Testis (tissue), 2 donors: ENCODE measurements at regions not wholly inside any gene's neighbourhood (a gene's known extent, or its start where the extent isn't known, plus 50 kb on each side); places are given as distances from the start of the nearest gene placed in this dataset.

Experiments used
- DNase-seq: peaks from one replicate; pipeline ENCODE4 v3.0.0-alpha.2; 2019
- H3K27ac ChIP-seq, 2 donors: fragments of 200-600 bp; sonication (generic); one replicate each; pipeline ENCODE4 v1.5.1; 2019
- H3K27me3 ChIP-seq: fragments of 200-600 bp; sonication (generic); one replicate; pipeline ENCODE4 v1.5.1; 2019
- H3K36me3 ChIP-seq: fragments of 200-600 bp; sonication (generic); one replicate; pipeline ENCODE4 v1.5.1; 2017; ENCODE audit warnings: low read depth; ENCODE audit errors: missing control alignments
- H3K4me1 ChIP-seq: fragments of 200-600 bp; sonication (generic); one replicate; pipeline ENCODE4 v1.5.1; 2019
- H3K4me3 ChIP-seq, 2 donors: fragments of 200-600 bp; sonication (generic); one replicate each; pipeline ENCODE4 v1.5.1; 2017 to 2019
- H3K9me3 ChIP-seq: fragments of 200-600 bp; sonication (generic); one replicate; pipeline ENCODE4 v1.5.1; 2017
- CTCF ChIP-seq, 3 experiments: fragments of 450-650 bp in 2 of 3; fragments of 200-600 bp in 1 of 3; sonication (generic) in 1 of 3; IDR thresholded peaks; one replicate each; pipeline ENCODE4 v1.5.1; 2016 to 2019; ENCODE audit warnings: antibody characterized with exemption in 3 of 3, mild to moderate bottlenecking in 2 of 3, moderate library complexity in 1 of 3
- POLR2A ChIP-seq: fragments of 450-650 bp; IDR thresholded peaks from one replicate; pipeline ENCODE4 v1.6.1; 2017; ENCODE audit warnings: antibody characterized with exemption, mild to moderate bottlenecking, moderate library complexity
- WGBS, 2 donors: methylation state at CpG; one replicate each; pipeline ENCODE4 v1.1.5; 2018; 5-methylcytosine and 5-hydroxymethylcytosine counted together
- intact Hi-C: fragments of 100-400 bp; cut with DNase I; formaldehyde crosslinking; loops from one replicate; pipeline ENCODE4 v1.15.1; 2023; ENCODE audit warnings: low total_unique reads

- Histone ChIP-seq H3K36me3 (no peaks in the 10 kb centered on the region), H3K27ac (no peak overlapping the region), H3K27me3 (no peaks in the 10 kb centered on the region), H3K4me3 (no peak overlapping the region), H3K4me1 (peaks cover 12% of the 10 kb centered on the region), H3K9me3 (no peaks in the 10 kb centered on the region)
- intact Hi-C loops = no loop called here
- WGBS, 2 donors = 79% methylated on average over 12 of the region's 12 CpGs
- TF ChIP-seq CTCF (IDR thresholded peaks at IDR 0.05) (no peak), POLR2A (no peak)
- no peak for DNase-seq
Observed at GRCh38 chr13:50714891-50715290, 128.6 kb downstream of the DLEU7 start.

GRCh38 chr13:50715402-50716146, 127.9 kb downstream of the DLEU7 start:
- Histone ChIP-seq H3K27me3 (no peaks in the 10 kb centered on the region), H3K36me3 (no peaks in the 10 kb centered on the region), H3K4me1 (peaks cover 12% of the 10 kb centered on the region), H3K27ac (no peak overlapping the region), H3K4me3 (no peak overlapping the region), H3K9me3 (no peaks in the 10 kb centered on the region)
- TF ChIP-seq POLR2A = no peak
- TF ChIP-seq CTCF (IDR thresholded peaks at IDR 0.05) = no peak
- peak; percentile 44 for DNase-seq
- WGBS, 2 donors = 64 to 71% methylated on average over 14 of the region's 14 CpGs
- intact Hi-C loops = no loop called here

- no peak for TF ChIP-seq CTCF (IDR thresholded peaks at IDR 0.05)
- TF ChIP-seq POLR2A = no peak
- intact Hi-C loops = no loop called here
- no peaks in the 10 kb centered on the region for H3K4me1 ChIP-seq
- no peaks in the 10 kb centered on the region for H3K36me3 ChIP-seq
- 74 to 86% methylated on average over 8 of the region's 8 CpGs for WGBS, 2 donors
- H3K4me3 ChIP-seq = no peak overlapping the region
- H3K27me3 ChIP-seq = no peaks in the 10 kb centered on the region
- DNase-seq = no peak
- no peak overlapping the region for H3K27ac ChIP-seq
- H3K9me3 ChIP-seq = no peaks in the 10 kb centered on the region
Observed at GRCh38 chr13:50720861-50721671, 122.4 kb downstream of the DLEU7 start.

- Histone ChIP-seq H3K4me1 (no peaks in the 10 kb centered on the region), H3K36me3 (no peaks in the 10 kb centered on the region), H3K9me3 (no peaks in the 10 kb centered on the region), H3K27ac (no peak overlapping the region), H3K4me3 (no peak overlapping the region), H3K27me3 (no peaks in the 10 kb centered on the region)
- TF ChIP-seq CTCF (IDR thresholded peaks at IDR 0.05) (no peak), POLR2A (no peak)
- DNase-seq = no peak
- intact Hi-C loops = no loop called here
- WGBS, 2 donors = 89 to 90% methylated on average over 1 of the region's 1 CpG
Observed at GRCh38 chr13:50721672-50721992, 121.9 kb downstream of the DLEU7 start.
